ENCODE measurements at regions not wholly inside any gene's neighbourhood (a gene's known extent, or its start where the extent isn't known, plus 50 kb on each side); places are given as distances from the start of the nearest gene placed in this dataset.

GRCh38 chr11:116598036-116598435, 174.8 kb downstream of the BUD13 start:
- no peak for TF ChIP-seq EZH2 (IDR thresholded peaks at IDR 0.05; ENCODE audit: borderline replicate concordance, low read length)
- TF ChIP-seq, protein P1, sequence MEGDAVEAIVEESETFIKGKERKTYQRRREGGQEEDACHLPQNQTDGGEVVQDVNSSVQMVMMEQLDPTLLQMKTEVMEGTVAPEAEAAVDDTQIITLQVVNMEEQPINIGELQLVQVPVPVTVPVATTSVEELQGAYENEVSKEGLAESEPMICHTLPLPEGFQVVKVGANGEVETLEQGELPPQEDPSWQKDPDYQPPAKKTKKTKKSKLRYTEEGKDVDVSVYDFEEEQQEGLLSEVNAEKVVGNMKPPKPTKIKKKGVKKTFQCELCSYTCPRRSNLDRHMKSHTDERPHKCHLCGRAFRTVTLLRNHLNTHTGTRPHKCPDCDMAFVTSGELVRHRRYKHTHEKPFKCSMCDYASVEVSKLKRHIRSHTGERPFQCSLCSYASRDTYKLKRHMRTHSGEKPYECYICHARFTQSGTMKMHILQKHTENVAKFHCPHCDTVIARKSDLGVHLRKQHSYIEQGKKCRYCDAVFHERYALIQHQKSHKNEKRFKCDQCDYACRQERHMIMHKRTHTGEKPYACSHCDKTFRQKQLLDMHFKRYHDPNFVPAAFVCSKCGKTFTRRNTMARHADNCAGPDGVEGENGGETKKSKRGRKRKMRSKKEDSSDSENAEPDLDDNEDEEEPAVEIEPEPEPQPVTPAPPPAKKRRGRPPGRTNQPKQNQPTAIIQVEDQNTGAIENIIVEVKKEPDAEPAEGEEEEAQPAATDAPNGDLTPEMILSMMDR (IDR thresholded peaks at IDR 0.05; ENCODE audit: low read length), result no peak

Measured in OCI-LY1 (cell line).